T-helper 2 cell treated with Interferon-gamma antibody and Interleukin-4, amounts not matched to agents 5 μg/mL and 100 μg/mL, for 36 hours (primary cell): ENCODE measurements at regions not wholly inside any gene's neighbourhood (a gene's known extent, or its start where the extent isn't known, plus 50 kb on each side); places are given as distances from the start of the nearest gene placed in this dataset.

Experiments used
- DNase-seq: peaks from one replicate; pipeline ENCODE4 v3.0.0; 2021; ENCODE audit warnings: low spot score
- H3K27ac Mint-ChIP-seq: one replicate; pipeline ENCODE4 v1.8.0; 2021; ENCODE audit warnings: mild to moderate bottlenecking, mixed read lengths
- H3K27me3 Mint-ChIP-seq: one replicate; pipeline ENCODE4 v1.8.0; 2021; ENCODE audit warnings: low read depth, mixed read lengths
- H3K36me3 Mint-ChIP-seq: one replicate; pipeline ENCODE4 v1.8.0; 2021; ENCODE audit warnings: low read depth, mixed read lengths
- H3K4me1 Mint-ChIP-seq: one replicate; pipeline ENCODE4 v1.8.0; 2021; ENCODE audit warnings: low read depth, mixed read lengths
- H3K4me3 Mint-ChIP-seq: one replicate; pipeline ENCODE4 v1.8.0; 2022; ENCODE audit warnings: mild to moderate bottlenecking, moderate library complexity, mixed read lengths
- H3K9me3 Mint-ChIP-seq: one replicate; pipeline ENCODE4 v1.8.0; 2021; ENCODE audit warnings: mixed read lengths

GRCh38 chr7:52851547-52851946 lies 183.9 kb upstream of the POM121L12 start:
- no peak overlapping the region for H3K4me3 Mint-ChIP-seq
- no peaks in the 10 kb centered on the region for H3K36me3 Mint-ChIP-seq
- DNase-seq, result no peak
- H3K4me1 Mint-ChIP-seq, result no peaks in the 10 kb centered on the region
- no peaks in the 10 kb centered on the region for H3K27me3 Mint-ChIP-seq
- no peak overlapping the region for H3K27ac Mint-ChIP-seq
- H3K9me3 Mint-ChIP-seq, result peaks cover 32% of the 10 kb centered on the region

GRCh38 chr7:52843436-52843835 lies 192.0 kb upstream of the POM121L12 start:
- Mint-ChIP-seq H3K27me3 (no peaks in the 10 kb centered on the region), H3K27ac (no peak overlapping the region), H3K9me3 (peaks cover 24% of the 10 kb centered on the region), H3K4me3 (no peak overlapping the region), H3K36me3 (no peaks in the 10 kb centered on the region), H3K4me1 (no peaks in the 10 kb centered on the region)
- DNase-seq, result no peak

GRCh38 chr7:52842202-52842900 lies 193.1 kb upstream of the POM121L12 start:
- Mint-ChIP-seq H3K27me3 (no peaks in the 10 kb centered on the region), H3K36me3 (no peaks in the 10 kb centered on the region), H3K27ac (no peak overlapping the region), H3K4me1 (no peaks in the 10 kb centered on the region), H3K9me3 (peaks cover 30% of the 10 kb centered on the region), H3K4me3 (no peak overlapping the region)
- DNase-seq, result no peak

GRCh38 chr7:52838981-52839411 lies 196.4 kb upstream of the POM121L12 start:
- Mint-ChIP-seq H3K4me3 (no peak overlapping the region), H3K4me1 (no peaks in the 10 kb centered on the region), H3K27me3 (no peaks in the 10 kb centered on the region), H3K9me3 (peaks cover 32% of the 10 kb centered on the region), H3K27ac (no peak overlapping the region), H3K36me3 (no peaks in the 10 kb centered on the region)
- no peak for DNase-seq

GRCh38 chr7:52831321-52831720 lies 204.1 kb upstream of the POM121L12 start:
- DNase-seq, result no peak
- Mint-ChIP-seq H3K9me3 (peaks cover 49% of the 10 kb centered on the region), H3K27ac (no peak overlapping the region), H3K27me3 (no peaks in the 10 kb centered on the region), H3K36me3 (no peaks in the 10 kb centered on the region), H3K4me1 (no peaks in the 10 kb centered on the region), H3K4me3 (no peak overlapping the region)

- Mint-ChIP-seq H3K4me1 (no peaks in the 10 kb centered on the region), H3K27ac (no peak overlapping the region), H3K27me3 (no peaks in the 10 kb centered on the region), H3K9me3 (peaks cover 51% of the 10 kb centered on the region), H3K4me3 (no peak overlapping the region), H3K36me3 (no peaks in the 10 kb centered on the region)
- DNase-seq, result no peak
These were observed 204.6 kb upstream of the POM121L12 start for GRCh38 chr7:52830801-52831200.

- H3K36me3 Mint-ChIP-seq, result no peaks in the 10 kb centered on the region
- no peaks in the 10 kb centered on the region for H3K4me1 Mint-ChIP-seq
- no peak overlapping the region for H3K4me3 Mint-ChIP-seq
- H3K9me3 Mint-ChIP-seq, result peaks cover 58% of the 10 kb centered on the region
- H3K27me3 Mint-ChIP-seq, result no peaks in the 10 kb centered on the region
- H3K27ac Mint-ChIP-seq, result no peak overlapping the region
- DNase-seq, result no peak
These were observed 208.7 kb upstream of the POM121L12 start for GRCh38 chr7:52826515-52827265.

- Mint-ChIP-seq H3K27ac (no peak overlapping the region), H3K4me1 (no peaks in the 10 kb centered on the region), H3K9me3 (peaks cover 66% of the 10 kb centered on the region), H3K36me3 (no peaks in the 10 kb centered on the region), H3K27me3 (no peaks in the 10 kb centered on the region), H3K4me3 (no peak overlapping the region)
- DNase-seq, result no peak
These were observed 209.8 kb upstream of the POM121L12 start for GRCh38 chr7:52825611-52826010.

- no peak overlapping the region for H3K4me3 Mint-ChIP-seq
- H3K4me1 Mint-ChIP-seq, result no peaks in the 10 kb centered on the region
- H3K27ac Mint-ChIP-seq, result no peak overlapping the region
- no peaks in the 10 kb centered on the region for H3K36me3 Mint-ChIP-seq
- peaks cover 28% of the 10 kb centered on the region for H3K9me3 Mint-ChIP-seq
- DNase-seq, result no peak
- no peaks in the 10 kb centered on the region for H3K27me3 Mint-ChIP-seq
These were observed 223.9 kb upstream of the POM121L12 start for GRCh38 chr7:52811537-52811936.

GRCh38 chr7:52799817-52800216 lies 235.6 kb upstream of the POM121L12 start:
- no peak for DNase-seq
- H3K27me3 Mint-ChIP-seq, result no peaks in the 10 kb centered on the region
- H3K27ac Mint-ChIP-seq, result no peak overlapping the region
- H3K9me3 Mint-ChIP-seq, result peaks cover 58% of the 10 kb centered on the region
- no peaks in the 10 kb centered on the region for H3K4me1 Mint-ChIP-seq
- no peak overlapping the region for H3K4me3 Mint-ChIP-seq
- no peaks in the 10 kb centered on the region for H3K36me3 Mint-ChIP-seq

- Mint-ChIP-seq H3K27me3 (no peaks in the 10 kb centered on the region), H3K9me3 (peaks cover 44% of the 10 kb centered on the region), H3K27ac (no peak overlapping the region), H3K36me3 (no peaks in the 10 kb centered on the region), H3K4me1 (no peaks in the 10 kb centered on the region), H3K4me3 (no peak overlapping the region)
- no peak for DNase-seq
These were observed 237.6 kb upstream of the POM121L12 start for GRCh38 chr7:52797801-52798200.

- no peak for DNase-seq
- Mint-ChIP-seq H3K27ac (no peak overlapping the region), H3K36me3 (no peaks in the 10 kb centered on the region), H3K9me3 (peaks cover 46% of the 10 kb centered on the region), H3K4me1 (no peaks in the 10 kb centered on the region), H3K4me3 (no peak overlapping the region), H3K27me3 (no peaks in the 10 kb centered on the region)
These were observed 240.8 kb upstream of the POM121L12 start for GRCh38 chr7:52794621-52795020.

- Mint-ChIP-seq H3K4me3 (no peak overlapping the region), H3K4me1 (no peaks in the 10 kb centered on the region), H3K27me3 (no peaks in the 10 kb centered on the region), H3K9me3 (peaks cover 40% of the 10 kb centered on the region), H3K36me3 (no peaks in the 10 kb centered on the region), H3K27ac (no peak overlapping the region)
- DNase-seq, result no peak
These were observed 244.2 kb upstream of the POM121L12 start for GRCh38 chr7:52791176-52791700.

- no peak overlapping the region for H3K27ac Mint-ChIP-seq
- no peak overlapping the region for H3K4me3 Mint-ChIP-seq
- no peaks in the 10 kb centered on the region for H3K4me1 Mint-ChIP-seq
- H3K27me3 Mint-ChIP-seq, result no peaks in the 10 kb centered on the region
- DNase-seq, result no peak
- H3K36me3 Mint-ChIP-seq, result no peaks in the 10 kb centered on the region
- H3K9me3 Mint-ChIP-seq, result peaks cover 41% of the 10 kb centered on the region
These were observed 249.3 kb upstream of the POM121L12 start for GRCh38 chr7:52786174-52786573.
